ENCODE measurements at regions not wholly inside any gene's neighbourhood (a gene's known extent, or its start where the extent isn't known, plus 50 kb on each side); places are given as distances from the start of the nearest gene placed in this dataset.
"Not testable (repeated sequence)": the region's sequence is repeated elsewhere in the genome, so short reads cannot be mapped to it uniquely, and the experiment has no call there.

DNA sequence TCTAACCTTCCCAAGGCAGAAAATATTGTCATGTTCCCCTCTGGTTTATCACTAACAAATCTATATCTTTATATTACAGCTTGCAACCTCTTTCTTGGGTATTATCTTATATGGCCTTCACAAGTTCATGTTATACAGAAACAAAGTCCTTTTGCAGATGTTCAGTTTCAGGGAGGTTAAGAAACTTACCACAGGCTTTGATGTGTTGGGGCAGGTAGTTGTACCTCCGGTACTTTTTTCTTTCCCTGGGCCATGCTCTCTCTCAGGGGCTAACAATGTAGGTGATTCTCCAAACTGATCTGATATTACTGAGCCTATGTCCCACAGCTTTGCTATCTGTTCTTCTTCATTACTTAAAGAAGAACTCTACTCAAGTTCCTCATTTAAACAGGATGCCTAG lies 548.9 kb upstream of the SYT4 start:
- no peak for FAIRE-seq

DNA sequence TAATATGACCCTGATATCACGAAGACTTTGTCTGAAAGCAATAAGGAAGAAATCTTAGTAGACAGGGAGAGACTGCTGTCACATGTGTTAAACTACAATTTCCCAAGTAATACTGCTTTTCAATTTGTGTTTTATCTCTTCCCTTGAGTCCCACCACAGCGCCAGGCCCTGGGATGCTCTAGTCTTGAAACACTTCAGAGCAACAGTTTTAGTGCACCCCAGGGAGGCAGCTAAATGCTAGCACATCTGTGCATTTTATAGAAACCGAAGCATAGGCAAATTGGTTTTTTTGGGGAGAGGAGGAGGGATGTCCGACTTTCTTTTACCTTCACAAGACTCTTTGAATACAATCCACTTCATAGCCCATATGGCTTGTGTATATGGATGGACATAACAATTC lies 550.0 kb upstream of the SYT4 start:
- no peak for FAIRE-seq

DNA sequence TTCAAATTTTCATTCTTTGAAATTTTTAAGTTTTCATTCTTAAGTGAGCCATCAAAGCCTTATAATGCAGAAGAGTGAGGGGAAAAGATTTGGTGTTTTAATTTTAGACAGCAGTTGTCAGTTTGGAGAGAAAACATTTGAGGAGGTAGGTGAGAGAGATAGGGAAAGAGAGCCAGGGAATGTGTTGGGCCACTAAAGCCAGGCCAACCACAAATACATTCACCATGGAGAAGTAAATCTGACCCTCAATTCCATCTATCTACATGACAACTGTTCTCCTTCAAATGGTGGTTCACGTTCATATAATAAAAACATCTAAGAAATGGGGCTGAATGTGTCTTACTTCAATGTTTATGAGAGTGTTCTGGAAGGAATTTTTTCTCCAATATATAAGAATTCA lies 553.0 kb upstream of the SYT4 start:
- FAIRE-seq: no peak

DNA sequence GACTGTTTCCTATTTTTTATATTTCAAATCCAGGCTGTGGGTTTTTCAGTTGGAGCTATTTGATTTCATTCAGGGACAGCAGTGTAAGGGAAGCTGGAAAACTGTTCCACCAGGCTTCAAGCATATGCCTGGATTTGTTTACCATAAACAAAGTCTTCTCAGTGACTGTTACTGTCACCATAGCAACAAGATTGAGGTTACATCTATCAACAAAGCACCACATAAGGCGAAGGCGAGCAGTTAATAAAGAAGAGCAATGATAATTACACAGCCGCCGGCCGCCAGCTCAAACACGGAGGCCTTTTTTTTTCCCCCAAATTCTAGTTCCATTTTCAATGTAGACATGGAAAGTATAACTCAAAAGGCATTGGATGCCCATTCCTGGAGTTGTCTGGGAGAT lies 553.7 kb upstream of the SYT4 start:
- no peak for FAIRE-seq

DNA sequence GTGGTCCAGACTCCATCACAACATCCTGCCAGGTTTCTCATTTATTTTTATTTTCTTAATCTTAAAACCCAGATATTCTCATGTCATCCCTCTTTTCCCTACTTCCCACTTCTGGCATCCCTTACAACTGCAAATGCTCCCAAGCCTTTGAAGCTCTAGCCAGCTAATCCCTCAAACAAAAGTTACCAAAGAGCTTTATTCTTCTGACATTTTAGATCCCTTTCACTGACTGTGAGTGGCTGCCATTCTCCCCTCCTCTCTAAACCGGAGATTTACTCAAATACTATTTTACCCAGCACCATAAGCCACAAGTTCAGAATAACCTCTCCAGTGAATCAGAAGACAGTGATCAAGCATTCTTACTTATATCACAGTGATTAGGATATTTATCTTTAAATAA lies 569.0 kb upstream of the SYT4 start:
- FAIRE-seq: no peak

DNA sequence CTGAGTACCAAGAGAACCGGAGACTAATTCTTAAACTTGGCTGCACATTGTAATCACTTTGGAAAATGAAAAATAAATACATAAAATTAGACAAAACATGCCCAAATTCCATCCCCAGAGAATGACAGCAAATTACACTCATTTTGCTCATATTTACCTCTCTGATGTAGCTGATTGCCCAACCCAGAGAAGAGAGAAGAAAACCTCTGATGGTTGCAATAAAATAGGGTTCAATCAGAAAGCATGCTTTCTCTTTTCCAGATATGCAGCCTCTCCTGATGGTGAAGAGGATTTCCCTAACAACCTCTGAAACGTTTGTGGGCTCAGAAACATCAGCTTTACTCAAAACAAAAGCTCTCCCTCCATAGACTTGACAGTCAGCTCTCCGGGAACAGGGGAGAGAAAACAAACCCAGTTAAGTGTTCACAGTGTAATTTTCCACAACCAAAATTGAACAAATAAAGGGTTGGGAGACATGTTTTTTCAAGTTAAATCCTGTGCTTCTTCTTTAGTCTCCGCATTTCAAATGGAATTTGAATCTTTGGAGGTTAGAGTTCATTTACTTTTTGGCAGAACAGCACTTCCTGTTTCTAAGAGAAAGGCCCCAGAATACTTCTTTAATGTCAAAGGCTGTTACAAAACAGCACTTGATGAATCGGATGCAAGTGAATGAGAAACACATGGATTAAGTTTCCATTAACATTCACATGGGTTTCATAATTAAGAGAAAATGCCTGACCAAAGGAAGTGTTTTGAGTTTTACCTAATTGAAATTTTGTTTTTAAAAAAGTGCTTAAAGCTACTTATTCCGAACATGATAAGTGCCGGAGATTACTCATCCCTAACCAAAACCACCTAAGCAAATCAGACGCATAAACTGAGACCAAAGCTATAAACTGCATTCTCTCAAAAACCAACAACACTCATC lies 570.1 kb upstream of the SYT4 start:
- FAIRE-seq: no peak

DNA sequence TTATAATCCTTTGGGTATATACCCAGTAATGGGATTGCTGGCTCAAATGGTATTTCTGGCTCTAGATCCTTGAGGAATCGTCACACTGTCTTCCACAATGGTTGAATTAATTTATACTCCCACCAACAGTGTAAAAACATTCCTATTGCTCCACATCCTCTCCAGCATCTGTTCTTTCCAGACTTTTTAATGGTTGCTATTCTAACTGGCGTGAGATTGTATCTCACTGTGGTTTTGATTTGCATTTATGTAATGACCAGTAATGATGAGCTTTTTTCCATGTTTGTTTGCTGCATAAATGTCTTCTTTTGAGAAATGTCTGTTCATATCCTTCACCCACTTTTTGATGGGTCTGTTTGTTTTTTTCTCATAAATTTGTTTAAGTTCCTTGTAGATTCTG lies 572.5 kb upstream of the SYT4 start:
- not testable (repeated sequence) for FAIRE-seq

DNA sequence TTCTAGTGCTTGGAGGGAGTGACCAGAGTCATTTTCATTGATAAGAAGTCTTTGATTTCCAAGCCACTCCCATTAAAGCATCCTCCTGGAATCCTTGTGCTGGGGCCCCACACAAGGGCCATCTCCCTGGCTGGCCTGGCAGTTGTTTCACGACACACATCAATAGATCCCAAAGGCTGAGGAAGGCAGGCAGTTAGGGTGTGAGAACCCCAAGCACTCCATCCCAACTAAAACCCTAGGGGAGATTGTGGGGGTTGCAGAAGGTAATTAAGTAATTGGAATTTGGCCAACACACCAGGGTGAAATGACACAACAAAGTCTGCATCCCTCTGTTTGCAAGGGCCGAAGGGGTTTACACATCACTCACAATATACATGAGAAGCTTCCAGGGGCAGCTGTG lies 578.1 kb upstream of the SYT4 start:
- FAIRE-seq: no peak

DNA sequence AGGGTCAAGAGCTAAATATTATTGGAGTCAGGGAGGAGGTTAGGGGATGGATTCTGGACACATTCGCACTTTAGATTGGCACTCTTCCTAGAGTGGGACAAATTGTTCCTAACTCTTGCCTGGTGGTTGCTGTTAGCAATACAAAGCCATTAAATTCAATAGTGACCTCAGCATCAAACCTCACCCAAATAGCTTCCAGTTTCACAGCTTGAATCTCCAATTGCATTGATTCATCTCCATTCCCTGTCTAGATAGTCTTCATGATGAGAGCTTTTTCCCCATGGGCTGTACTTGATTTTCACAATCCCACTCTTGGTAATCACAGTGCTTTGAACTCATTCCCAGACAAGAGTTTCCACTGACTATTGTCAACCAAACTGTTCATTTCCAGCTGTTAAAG lies 585.9 kb upstream of the SYT4 start:
- FAIRE-seq: no peak

DNA sequence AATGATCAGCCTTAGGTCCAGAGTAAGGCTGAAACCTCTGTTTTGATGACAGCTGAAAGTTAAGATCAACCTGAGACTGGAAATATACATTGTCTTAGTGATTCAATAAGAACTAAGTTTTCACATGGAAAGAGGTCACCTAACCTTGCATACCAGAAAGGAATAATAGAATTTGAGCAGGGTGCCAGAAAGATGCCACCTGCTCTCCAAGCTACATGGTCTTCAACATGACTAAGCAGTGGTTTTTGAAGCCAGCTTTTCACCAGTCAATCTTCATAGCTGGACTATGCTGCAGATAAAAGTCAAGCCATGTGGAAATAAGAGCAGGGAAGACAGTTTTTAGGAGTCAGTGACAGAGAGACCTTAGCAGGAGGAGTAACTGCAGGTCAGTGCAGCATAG lies 589.4 kb upstream of the SYT4 start:
- FAIRE-seq: no peak

DNA sequence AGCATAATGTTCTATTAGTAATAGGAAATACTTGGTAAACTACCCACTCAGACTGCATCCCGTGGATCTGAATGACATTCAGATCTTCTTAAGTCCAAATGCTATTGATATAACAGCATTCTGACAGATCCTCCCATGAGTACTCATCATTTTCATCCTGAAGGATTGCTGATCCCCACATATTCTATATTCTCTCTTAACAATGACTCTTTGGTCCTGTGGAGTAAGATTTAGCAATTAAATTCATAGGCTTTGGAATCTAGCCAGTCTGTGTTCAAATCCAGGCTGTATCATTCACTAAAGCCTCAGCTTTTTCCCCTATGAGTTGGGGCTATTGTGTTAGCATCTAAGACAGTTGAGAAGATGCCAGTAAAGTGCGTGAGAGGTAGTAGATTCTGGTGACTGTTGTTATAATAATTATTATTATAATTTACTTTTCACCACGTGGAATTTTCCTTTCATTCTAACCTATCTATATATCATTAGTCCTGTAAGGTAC lies 591.3 kb upstream of the SYT4 start:
- no peak for FAIRE-seq

DNA sequence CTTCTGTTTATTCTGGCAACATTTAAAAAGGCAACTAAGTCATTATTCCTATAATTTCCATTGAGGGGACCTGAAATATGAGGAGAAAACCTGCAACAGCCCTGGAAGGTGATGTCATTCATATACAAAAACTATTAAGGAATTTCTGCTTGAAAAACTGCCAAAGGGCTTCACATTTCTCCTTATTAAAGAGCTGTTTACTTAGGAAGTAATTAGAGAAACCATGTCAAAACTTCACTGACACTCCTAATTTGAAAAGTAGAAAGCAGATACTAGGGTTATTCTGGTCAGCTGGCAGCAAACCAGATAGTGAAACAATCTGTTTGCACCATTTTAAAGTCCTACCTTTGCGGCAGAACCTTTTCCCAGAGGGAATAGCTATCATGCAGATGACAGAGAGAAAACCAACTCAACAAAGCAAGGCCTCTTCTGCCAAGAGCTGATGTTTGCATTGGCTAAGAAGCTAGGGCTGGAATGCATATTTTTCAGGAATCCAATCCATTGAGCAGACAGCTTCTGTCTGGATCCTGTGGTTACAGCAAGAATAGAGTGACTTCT lies 592.2 kb upstream of the SYT4 start:
- FAIRE-seq: no peak

DNA sequence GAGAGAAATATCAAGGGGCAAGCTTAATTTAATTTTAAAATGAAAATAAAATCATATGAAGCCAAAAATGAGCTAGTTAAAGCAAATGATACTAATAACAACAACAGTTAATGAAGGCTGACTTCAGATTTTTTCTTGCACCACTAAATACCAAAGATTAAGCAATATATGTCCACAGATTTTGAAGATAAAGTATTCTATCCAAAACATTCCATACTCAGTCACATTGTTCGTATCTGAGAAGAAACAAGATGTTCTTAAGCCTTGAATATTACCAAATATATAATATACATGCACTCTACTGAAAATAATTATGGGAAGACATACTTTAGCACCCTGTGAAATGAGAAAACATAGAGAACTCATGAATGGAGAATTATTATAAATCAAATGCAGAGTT lies 593.3 kb upstream of the SYT4 start:
- FAIRE-seq: no peak

DNA sequence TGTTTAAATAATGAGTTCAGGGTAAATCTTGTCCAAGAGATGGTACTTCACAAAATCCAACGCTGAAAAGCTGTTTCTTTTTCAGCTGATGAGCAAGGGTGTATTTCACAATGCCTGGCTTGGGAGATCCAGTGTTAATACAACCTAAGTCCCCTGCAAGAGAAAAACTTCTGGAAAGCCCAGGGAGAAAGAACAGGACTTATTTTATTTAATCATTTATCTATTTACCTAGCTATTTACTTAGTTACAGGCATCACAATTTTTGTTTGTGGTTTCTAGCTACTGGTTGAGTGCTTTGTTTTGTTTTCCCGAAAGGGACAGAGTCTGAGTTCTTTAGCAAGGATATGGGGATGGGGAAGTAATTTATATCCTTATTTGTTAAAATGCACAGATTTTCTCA lies 598.2 kb upstream of the SYT4 start:
- FAIRE-seq: no peak

DNA sequence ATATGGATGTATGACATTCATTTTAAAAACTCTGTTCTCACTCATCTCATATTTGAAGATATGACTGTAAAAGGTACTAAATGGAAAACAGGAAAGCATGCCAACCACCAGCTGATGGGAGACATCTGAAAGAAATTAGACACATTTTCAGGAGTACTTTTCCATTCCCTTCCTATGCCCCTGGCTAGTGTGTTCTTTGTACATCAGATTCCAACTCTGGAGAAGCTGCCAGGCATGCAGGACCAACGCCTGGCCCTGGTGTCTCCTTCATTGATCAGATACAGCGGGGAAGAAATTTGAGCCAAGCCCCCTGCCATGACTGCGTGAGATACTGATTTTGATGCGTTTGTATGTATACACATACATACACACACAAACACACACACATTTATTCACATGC lies 599.0 kb upstream of the SYT4 start:
- no peak for FAIRE-seq

DNA sequence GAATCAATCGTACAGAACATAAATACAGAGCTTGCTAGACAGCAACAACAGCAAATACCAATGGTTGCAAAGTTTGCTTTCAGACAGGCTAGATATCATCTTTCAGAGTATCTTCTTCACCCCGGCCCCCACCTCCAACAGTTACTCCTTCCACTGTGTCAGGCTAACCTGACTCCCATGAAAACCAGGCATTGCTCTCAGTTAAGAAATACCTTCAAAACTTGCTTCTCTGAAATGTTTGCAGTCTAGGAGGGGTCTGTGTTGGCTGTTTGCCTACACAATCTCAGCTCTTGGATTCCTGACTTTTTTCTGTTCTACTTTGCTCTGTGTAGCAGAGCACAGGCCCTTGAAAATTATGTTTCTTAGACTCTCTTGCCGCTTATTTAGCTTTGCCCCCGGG lies 599.5 kb upstream of the SYT4 start:
- FAIRE-seq: no peak

DNA sequence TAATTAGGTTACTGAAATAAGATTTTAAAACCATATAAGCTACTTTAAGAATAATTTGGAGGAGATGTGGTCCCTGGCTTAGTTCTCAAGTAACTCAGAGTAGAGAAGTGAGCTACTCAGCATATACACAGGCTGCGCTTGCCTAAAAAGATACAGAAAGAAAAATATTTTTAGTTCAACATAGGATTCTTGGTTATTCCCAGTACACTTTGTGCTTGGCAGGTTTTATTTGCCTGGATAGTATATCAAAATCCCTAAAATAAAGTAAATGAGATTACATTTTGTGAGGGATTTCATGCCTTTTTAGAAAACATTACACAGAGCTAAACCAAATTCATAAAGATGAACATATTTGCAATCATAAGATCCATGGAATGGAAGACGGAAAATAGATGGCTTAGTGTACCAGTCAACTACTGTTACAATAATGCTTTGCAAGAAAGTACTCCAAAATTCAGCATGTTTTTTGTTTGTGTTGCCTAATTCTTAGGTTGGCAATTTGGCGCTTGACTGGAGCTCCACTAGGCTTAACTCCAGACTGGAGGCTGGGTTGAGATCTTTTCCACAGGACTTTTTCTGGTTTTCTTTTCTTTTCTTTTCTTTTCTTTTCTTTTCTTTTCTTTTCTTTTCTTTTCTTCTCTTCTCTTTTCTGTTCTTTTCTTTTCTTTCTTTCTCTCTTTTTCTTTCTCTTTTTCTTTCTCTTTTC lies 600.5 kb upstream of the SYT4 start:
- no peak for FAIRE-seq

DNA sequence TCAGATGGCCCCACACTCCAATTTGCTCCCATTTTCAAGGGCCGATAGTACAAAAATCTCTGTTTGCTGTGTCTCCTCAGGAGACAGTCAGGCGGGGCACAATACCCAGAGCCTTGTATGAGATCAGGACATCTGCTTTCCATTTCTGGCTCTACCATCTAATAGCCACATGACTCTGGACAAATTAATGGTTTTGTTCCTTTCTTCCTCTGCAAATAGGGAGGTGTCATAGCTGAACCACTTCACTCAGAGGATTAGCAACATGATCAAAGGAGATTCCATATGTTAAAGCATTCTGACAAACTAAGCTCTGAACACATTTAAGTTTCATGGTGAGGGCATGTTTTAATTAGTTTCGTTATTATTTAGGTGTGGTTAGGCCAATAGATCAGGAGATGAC lies 602.1 kb upstream of the SYT4 start:
- FAIRE-seq: no peak

DNA sequence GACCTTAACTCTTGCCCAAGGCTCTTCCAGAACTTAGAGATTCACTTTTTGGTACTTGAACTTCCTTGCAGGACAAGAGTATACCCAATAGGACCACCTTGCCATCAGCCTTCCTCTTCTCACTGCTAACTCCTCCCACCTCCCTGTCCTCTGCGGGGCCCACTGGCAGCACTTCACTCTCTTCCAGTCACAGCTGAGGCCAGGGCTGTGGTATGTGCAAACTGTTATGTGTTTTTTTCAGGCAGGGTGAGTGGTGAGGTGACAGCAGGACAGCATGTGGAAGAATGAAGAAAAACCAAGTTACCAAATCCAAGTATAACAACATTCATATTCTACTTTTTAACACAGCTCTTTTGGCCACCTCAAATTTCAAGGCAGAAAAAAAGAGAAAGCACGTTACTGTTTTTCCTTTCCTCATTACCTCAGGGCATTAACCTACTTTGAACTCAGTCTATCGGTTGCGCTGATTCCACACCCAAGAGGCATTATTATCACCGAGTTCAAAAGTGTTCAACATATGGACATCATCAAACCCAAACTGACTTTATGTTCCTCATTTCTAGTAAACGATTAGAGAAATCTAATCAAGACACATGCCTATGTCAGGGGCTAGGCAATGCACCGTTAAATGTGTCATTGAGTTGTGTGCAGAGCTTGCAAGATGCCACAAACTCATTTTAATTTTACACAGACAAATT lies 605.2 kb upstream of the SYT4 start:
- FAIRE-seq: no peak

DNA sequence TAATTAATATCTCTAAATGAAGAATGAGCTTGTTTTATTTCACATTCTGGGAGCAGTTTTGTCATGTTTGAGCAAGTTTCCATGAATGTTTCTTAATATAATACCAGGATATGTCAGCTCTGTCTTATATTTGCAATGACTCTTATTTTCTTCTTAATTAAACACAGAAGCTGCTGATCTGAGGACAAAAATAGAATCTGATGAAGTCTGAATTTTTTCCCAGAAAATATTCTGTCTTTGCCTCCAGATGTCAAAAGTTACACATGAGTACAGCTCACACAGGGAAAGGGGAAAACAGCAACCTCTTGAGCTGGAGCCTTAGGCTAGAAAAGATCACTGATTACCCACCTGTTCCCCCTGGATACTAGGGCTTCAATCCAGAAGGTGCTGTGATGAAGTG lies 606.6 kb upstream of the SYT4 start:
- FAIRE-seq: no peak

DNA sequence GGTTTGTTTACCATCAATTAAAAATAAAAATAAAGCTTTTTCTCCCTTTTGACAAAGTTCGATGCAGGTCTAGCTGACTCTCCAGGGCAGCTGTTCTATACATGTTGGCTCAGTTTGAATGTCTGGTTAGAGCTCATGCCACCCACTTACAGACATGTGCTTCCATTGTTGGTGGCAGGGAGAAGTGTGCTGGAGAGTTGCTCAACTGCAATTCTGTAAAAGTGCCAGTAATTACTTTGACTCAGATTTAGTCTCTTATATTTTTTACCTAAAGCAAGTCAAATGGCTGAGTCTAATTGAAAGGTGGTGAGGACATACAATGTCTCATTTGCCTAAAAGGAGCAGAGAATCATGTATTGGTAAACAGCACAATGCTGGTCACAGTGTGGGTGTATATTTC lies 609.1 kb upstream of the SYT4 start:
- FAIRE-seq: no peak

DNA sequence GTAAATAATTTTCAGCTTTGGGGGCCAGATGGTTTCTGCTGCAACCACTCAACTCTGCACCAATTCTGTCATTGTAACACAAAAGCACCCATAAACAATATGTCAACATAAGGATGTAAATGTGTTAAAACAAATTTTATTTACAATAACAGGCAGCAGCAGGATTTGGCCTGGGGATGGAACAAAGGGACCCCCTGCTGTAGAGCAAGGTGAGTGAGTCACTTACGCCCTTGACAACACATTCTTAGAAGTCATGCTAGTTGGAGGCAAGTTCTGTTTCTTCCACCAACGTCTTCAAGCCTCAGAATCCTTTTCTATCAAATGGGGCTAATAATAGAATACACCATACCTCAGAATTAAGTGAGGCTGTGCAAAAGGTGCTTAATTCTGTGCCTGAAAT lies 610.2 kb upstream of the SYT4 start:
- FAIRE-seq: no peak

DNA sequence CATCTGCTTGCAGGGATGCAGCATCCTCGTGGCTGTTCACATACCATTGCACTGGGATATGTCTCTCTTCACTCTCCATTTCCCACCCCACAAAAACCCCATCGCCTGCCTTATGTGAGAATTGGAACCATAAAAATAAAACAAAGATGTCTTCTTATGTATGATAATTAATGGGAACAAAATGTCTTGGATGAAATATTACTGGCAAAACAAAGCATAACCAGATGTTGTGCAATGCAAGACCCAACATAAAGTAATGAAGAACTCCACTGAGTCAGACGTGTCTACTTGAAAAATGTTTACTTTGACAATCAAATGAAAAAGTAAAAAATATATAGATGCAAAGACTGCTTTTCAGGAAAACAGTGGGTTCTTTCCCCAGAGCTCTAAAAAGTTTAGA lies 611.3 kb upstream of the SYT4 start:
- FAIRE-seq: no peak

Data from colon (tissue), 2 donors.